Smooth muscle cell (in vitro differentiated cells): ENCODE measurements at regions not wholly inside any gene's neighbourhood (a gene's known extent, or its start where the extent isn't known, plus 50 kb on each side); places are given as distances from the start of the nearest gene placed in this dataset.
"Not testable (repeated sequence)": the region's sequence is repeated elsewhere in the genome, so short reads cannot be mapped to it uniquely, and the experiment has no call there.

ENCODE experiments used
- DNase-seq: peaks from one replicate; lab custom pipeline; 2025; ENCODE audit not compliant: unreplicated experiment; lab: John Stamatoyannopoulos, UW
- H2AFZ ChIP-seq: fragments of 200-600 bp; sonication (generic); 2 replicates; pipeline ENCODE4 v1.6.0; 2016; ENCODE audit warnings: antibody characterized with exemption, low read depth, mild to moderate bottlenecking
- H3F3A ChIP-seq: fragments of 200-600 bp; sonication (generic); 2 replicates; pipeline ENCODE4 v1.6.0; 2017; ENCODE audit warnings: antibody characterized with exemption, low read depth
- H3K27ac ChIP-seq: fragments of 200-600 bp; sonication (generic); 2 replicates; pipeline ENCODE4 v1.5.1; 2016; ENCODE audit warnings: low read depth, mild to moderate bottlenecking
- H3K27me3 ChIP-seq: fragments of 200-600 bp; sonication (generic); 2 replicates; pipeline ENCODE4 v1.6.1; 2016; ENCODE audit warnings: low read depth, mild to moderate bottlenecking
- H3K36me3 ChIP-seq: fragments of 200-600 bp; sonication (generic); 2 replicates; pipeline ENCODE4 v1.5.1; 2016; ENCODE audit warnings: low read depth
- H3K4me1 ChIP-seq: fragments of 200-600 bp; sonication (generic); 2 replicates; pipeline ENCODE4 v1.5.1; 2016; ENCODE audit warnings: low read depth
- H3K4me2 ChIP-seq: fragments of 200-600 bp; sonication (generic); 2 replicates; pipeline ENCODE4 v1.6.0; 2016; ENCODE audit warnings: mild to moderate bottlenecking
- H3K4me3 ChIP-seq: fragments of 200-600 bp; sonication (generic); 2 replicates; pipeline ENCODE4 v1.5.1; 2016; ENCODE audit warnings: mild to moderate bottlenecking
- H3K79me2 ChIP-seq: fragments of 200-600 bp; sonication (generic); 2 replicates; pipeline ENCODE4 v1.6.0; 2016; ENCODE audit warnings: low read depth, mild to moderate bottlenecking
- H3K9ac ChIP-seq: fragments of 200-600 bp; sonication (generic); 2 replicates; pipeline ENCODE4 v1.6.0; 2016; ENCODE audit warnings: low read depth
- H3K9me3 ChIP-seq: fragments of 200-600 bp; sonication (generic); replicated peaks from 2 replicates; pipeline ENCODE4 v1.5.1; 2016; ENCODE audit warnings: low read depth
- H4K20me1 ChIP-seq: fragments of 200-600 bp; sonication (generic); 2 replicates; pipeline ENCODE4 v1.6.0; 2016; ENCODE audit warnings: low read depth
- WGBS: methylation state at CpG from one replicate; pipeline ENCODE4 v1.1.7; 2016; ENCODE audit warnings: low lambda C conversion rate; 5-methylcytosine and 5-hydroxymethylcytosine counted together
- TF ChIP-seq, protein P1 (sequence below): fragments of 200-600 bp; sonication (generic); IDR thresholded peaks from 2 replicates; pipeline ENCODE4 v1.5.1; 2017; ENCODE audit warnings: borderline replicate concordance, mild to moderate bottlenecking, antibody characterized with exemption; ENCODE audit not compliant: insufficient read depth, poor library complexity, severe bottlenecking

DNA sequence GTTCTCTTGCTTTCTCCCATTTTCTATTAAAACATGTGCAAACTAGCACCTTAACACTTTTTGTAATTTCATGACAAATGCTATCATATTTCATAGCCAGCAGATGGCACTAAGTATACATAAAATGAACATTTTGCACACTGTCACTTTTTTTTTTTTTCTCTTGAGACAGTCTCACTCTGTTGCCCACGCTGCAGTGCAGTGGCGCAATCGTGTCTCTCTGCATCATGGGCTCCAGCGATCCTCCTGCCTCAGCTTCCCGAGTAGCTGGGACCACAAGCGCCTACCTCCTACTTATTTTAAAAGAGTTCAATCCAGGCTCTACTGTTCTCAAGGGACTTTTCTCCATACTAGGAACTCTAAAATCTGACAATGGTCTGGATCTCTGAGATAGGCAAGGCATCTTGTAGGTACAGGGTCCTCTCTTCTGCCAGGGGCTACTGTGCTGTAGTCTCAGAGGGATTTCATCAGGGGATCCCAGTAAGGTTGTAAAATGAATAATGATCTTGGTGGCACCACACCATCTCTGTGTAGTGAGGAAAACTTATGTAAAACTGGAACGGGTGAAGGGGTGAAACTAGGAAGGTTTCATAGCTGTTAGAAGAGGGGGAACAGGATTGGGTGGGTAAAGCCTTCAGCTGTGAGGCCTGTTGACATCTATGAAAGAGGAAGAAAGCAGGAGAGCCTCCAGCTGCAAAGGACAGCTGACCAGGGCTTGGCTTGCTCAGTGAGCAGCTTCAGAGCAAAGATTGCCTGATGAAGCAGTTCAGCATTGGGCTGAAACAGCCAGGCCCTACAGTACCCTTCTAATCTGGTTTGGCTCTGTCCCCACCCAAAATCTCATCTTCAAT, 196.9 kb downstream of the AVL9 start:
- H3K4me1 ChIP-seq, H3K79me2 ChIP-seq, H3K9ac ChIP-seq, H3K4me2 ChIP-seq, H2AFZ ChIP-seq, H3K9me3 ChIP-seq, DNase-seq, H3F3A ChIP-seq, H3K27me3 ChIP-seq, H3K27ac ChIP-seq, H4K20me1 ChIP-seq, H3K4me3 ChIP-seq, H3K36me3 ChIP-seq: not testable (repeated sequence)
- 60% methylated on average over 7 of the region's 7 CpGs for WGBS
- TF ChIP-seq, protein P1, sequence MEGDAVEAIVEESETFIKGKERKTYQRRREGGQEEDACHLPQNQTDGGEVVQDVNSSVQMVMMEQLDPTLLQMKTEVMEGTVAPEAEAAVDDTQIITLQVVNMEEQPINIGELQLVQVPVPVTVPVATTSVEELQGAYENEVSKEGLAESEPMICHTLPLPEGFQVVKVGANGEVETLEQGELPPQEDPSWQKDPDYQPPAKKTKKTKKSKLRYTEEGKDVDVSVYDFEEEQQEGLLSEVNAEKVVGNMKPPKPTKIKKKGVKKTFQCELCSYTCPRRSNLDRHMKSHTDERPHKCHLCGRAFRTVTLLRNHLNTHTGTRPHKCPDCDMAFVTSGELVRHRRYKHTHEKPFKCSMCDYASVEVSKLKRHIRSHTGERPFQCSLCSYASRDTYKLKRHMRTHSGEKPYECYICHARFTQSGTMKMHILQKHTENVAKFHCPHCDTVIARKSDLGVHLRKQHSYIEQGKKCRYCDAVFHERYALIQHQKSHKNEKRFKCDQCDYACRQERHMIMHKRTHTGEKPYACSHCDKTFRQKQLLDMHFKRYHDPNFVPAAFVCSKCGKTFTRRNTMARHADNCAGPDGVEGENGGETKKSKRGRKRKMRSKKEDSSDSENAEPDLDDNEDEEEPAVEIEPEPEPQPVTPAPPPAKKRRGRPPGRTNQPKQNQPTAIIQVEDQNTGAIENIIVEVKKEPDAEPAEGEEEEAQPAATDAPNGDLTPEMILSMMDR = peak; percentile 36

DNA sequence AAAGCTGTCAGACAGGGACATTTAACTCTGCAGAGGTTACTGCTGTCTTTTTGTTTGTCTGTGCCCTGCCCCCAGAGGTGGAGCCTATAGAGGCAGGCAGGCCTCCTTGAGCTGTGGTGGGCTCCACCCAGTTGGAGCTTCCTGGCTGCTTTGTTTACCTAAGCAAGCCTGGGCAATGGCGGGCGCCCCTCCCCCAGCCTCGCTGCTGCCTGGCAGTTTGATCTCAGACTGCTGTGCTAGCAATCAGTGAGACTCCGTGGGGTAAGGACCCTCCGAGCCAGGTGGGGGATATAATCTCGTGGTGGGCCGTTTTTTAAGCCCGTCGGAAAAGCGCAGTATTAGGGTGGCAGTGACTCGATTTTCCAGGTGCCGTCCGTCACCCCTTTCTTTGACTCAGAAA, 192.8 kb downstream of the AVL9 start:
- not testable (repeated sequence) for H3K27ac ChIP-seq, H4K20me1 ChIP-seq, H3F3A ChIP-seq, H3K4me1 ChIP-seq, DNase-seq, H3K9me3 ChIP-seq, H2AFZ ChIP-seq, H3K4me3 ChIP-seq, H3K27me3 ChIP-seq, H3K36me3 ChIP-seq, H3K4me2 ChIP-seq, H3K9ac ChIP-seq, H3K79me2 ChIP-seq
- WGBS = 89% methylated on average over 13 of the region's 13 CpGs

DNA sequence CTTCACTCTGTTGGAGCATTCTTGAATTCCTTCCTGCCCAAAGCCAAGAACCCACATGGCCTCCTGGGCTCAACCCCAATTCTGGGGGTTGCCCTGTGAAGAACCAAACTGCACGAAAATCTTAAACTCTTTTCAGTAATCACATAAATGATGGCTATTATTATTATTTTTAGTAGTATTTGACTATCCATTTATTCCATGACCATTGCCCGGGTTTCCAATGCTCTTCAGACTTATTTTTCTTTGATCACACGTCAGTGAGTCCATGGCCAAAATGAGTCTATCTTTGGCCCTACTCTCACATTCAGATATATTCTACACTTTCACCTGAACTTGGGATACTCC, 185.9 kb downstream of the AVL9 start:
- Histone ChIP-seq H2AFZ (no peak overlapping the region), H3K4me1 (no peaks in the 10 kb centered on the region), H3F3A (no peaks in the 10 kb centered on the region), H3K36me3 (no peaks in the 10 kb centered on the region), H3K79me2 (no peaks in the 10 kb centered on the region), H4K20me1 (no peaks in the 10 kb centered on the region), H3K4me3 (no peak overlapping the region), H3K4me2 (no peak overlapping the region), H3K9ac (no peak overlapping the region), H3K27ac (peak overlapping the region; percentile 31), H3K9me3 (no peaks in the 10 kb centered on the region), H3K27me3 (no peaks in the 10 kb centered on the region)
- DNase-seq = no peak
- TF ChIP-seq, protein P1 = no peak
- WGBS = 63% methylated on average over 3 of the region's 3 CpGs

DNA sequence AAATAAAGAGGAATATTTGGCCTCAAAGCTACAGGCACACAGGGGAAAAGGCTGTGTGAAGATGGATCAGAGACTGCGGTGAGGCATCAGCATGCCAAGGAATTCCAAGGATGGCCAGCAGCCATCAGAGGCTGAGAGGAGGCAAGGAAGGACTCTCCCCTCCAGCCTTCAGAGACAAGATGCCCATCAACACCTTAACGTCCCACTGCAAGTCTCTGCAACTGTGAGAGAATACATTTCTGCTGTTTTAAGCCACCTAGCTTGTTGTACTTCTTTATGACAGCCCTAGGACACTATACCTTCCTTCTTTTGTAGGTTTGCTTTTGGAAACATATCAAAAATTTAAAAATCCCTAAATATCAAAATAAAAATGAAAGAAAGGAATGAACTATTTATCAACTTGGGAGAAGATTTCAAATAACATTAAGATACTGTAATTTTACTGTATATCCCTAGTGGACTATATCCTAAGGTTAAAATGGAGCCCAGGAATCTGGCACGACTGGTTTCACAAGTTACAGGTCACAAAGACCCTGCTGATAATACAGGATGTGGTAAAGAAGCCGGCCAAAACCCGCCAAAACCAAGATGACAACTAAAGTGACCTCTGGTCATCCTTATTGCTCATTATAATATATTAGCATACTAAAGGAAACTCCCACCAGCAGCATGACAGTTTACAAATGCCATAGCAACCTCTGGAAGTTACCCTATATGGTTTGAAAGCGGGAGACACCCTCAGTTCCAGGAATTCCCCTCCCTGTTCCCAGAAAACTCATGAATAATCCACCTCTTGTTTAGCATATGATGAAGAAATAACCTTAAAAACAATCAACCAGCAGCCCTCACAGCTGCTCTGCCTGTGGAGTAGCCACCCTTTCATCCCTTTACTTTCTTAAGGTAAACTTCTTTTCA, 185.2 kb downstream of the AVL9 start:
- peak overlapping the region; percentile 45 for H3K27ac ChIP-seq
- no peaks in the 10 kb centered on the region for H4K20me1 ChIP-seq
- H3K27me3 ChIP-seq = no peaks in the 10 kb centered on the region
- no peaks in the 10 kb centered on the region for H3K9me3 ChIP-seq
- DNase-seq = no peak
- H3K79me2 ChIP-seq = no peaks in the 10 kb centered on the region
- TF ChIP-seq, protein P1 = no peak
- no peaks in the 10 kb centered on the region for H3F3A ChIP-seq
- no peaks in the 10 kb centered on the region for H3K36me3 ChIP-seq
- WGBS = 35% methylated on average over 6 of the region's 6 CpGs
- H3K4me2 ChIP-seq = no peak overlapping the region
- no peak overlapping the region for H2AFZ ChIP-seq
- no peak overlapping the region for H3K9ac ChIP-seq
- no peaks in the 10 kb centered on the region for H3K4me1 ChIP-seq
- no peak overlapping the region for H3K4me3 ChIP-seq
